Ishikawa (cell line): ENCODE measurements at regions not wholly inside any gene's neighbourhood (a gene's known extent, or its start where the extent isn't known, plus 50 kb on each side); places are given as distances from the start of the nearest gene placed in this dataset.
A peak's percentile ranks its signal among the peaks of the same experiment; 100 is the strongest.

Source experiments
- CEBPB ChIP-seq: IDR thresholded peaks from 2 replicates; pipeline ENCODE4 v1.6.1; 2012
- CREB1 ChIP-seq: IDR thresholded peaks from 2 replicates; pipeline ENCODE4 v1.6.1; 2012; ENCODE audit warnings: low read depth
- EGR1 ChIP-seq: IDR thresholded peaks from 2 replicates; pipeline ENCODE4 v1.6.1; 2012
- EP300 ChIP-seq: IDR thresholded peaks from 2 replicates; pipeline ENCODE4 v1.6.1; 2012; ENCODE audit warnings: borderline replicate concordance
- FOXM1 ChIP-seq: IDR thresholded peaks from 2 replicates; pipeline ENCODE4 v1.6.1; 2012; ENCODE audit warnings: low read depth, borderline replicate concordance
- NFIC ChIP-seq: IDR thresholded peaks from 2 replicates; pipeline ENCODE4 v1.6.1; 2012
- RAD21 ChIP-seq: IDR thresholded peaks from 2 replicates; pipeline ENCODE4 v1.6.1; 2012; ENCODE audit warnings: low read depth
- TAF1 ChIP-seq: IDR thresholded peaks from 2 replicates; pipeline ENCODE4 v1.6.1; 2012; ENCODE audit warnings: low read depth, mild to moderate bottlenecking
- TCF12 ChIP-seq: IDR thresholded peaks from 2 replicates; pipeline ENCODE4 v1.6.1; 2012; ENCODE audit warnings: low read depth
- TEAD4 ChIP-seq: IDR thresholded peaks from 2 replicates; pipeline ENCODE4 v1.6.1; 2012
- YY1 ChIP-seq: IDR thresholded peaks from 2 replicates; pipeline ENCODE4 v1.6.1; 2012; ENCODE audit warnings: low read depth
- ZBTB7A ChIP-seq: IDR thresholded peaks from 2 replicates; pipeline ENCODE4 v1.6.1; 2012; ENCODE audit warnings: low read depth
- TF ChIP-seq, protein P1 (sequence below): IDR thresholded peaks from 2 replicates; pipeline ENCODE4 v1.6.1; 2012
- TF ChIP-seq, protein P2 (sequence below): IDR thresholded peaks from 2 replicates; pipeline ENCODE4 v1.6.1; 2012; ENCODE audit warnings: low read depth, mild to moderate bottlenecking
- TF ChIP-seq, protein P3 (sequence below): IDR thresholded peaks from 2 replicates; pipeline ENCODE4 v1.6.1; 2012

DNA sequence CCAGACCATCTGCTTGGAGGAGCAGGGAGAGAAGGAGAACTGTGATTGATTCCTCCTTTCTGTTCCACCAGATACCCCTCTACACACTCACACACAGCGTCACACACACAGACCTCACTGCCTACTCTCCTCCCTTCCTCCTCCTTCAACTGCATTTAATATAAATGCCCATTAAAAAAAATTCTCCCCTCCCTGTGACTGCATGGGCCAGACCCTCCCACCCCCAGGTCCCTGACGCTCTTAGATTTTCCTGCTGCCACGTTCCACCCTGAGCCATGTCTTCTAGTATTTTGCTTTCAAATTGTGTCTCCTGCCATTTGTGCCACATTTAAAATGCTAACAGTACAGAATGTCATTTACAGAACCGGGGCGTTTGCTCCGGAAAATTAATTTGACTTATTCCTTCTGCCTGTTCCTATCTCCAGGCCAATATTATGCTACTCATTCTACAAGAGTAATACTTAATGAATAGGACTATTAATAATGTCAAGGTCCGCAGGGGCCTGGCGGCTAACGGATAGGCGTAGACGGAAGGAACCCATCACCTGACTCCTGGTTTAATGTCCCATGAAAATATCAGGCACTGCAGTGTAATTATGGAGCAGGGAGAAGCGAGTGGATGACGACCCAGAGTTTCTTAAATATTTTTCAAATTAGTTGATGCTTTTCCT, 100.2 kb downstream of the MRM1 start:
- TF ChIP-seq ZBTB7A (no peak), EGR1 (no peak), FOXM1 (no peak), EP300 (no peak), TCF12 (no peak), YY1 (no peak), CREB1 (no peak), RAD21 (no peak), TAF1 (no peak), TEAD4 (no peak), NFIC (no peak), CEBPB (no peak)
- TF ChIP-seq, protein P1, sequence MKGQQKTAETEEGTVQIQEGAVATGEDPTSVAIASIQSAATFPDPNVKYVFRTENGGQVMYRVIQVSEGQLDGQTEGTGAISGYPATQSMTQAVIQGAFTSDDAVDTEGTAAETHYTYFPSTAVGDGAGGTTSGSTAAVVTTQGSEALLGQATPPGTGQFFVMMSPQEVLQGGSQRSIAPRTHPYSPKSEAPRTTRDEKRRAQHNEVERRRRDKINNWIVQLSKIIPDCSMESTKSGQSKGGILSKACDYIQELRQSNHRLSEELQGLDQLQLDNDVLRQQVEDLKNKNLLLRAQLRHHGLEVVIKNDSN, result no peak
- TF ChIP-seq, protein P2, sequence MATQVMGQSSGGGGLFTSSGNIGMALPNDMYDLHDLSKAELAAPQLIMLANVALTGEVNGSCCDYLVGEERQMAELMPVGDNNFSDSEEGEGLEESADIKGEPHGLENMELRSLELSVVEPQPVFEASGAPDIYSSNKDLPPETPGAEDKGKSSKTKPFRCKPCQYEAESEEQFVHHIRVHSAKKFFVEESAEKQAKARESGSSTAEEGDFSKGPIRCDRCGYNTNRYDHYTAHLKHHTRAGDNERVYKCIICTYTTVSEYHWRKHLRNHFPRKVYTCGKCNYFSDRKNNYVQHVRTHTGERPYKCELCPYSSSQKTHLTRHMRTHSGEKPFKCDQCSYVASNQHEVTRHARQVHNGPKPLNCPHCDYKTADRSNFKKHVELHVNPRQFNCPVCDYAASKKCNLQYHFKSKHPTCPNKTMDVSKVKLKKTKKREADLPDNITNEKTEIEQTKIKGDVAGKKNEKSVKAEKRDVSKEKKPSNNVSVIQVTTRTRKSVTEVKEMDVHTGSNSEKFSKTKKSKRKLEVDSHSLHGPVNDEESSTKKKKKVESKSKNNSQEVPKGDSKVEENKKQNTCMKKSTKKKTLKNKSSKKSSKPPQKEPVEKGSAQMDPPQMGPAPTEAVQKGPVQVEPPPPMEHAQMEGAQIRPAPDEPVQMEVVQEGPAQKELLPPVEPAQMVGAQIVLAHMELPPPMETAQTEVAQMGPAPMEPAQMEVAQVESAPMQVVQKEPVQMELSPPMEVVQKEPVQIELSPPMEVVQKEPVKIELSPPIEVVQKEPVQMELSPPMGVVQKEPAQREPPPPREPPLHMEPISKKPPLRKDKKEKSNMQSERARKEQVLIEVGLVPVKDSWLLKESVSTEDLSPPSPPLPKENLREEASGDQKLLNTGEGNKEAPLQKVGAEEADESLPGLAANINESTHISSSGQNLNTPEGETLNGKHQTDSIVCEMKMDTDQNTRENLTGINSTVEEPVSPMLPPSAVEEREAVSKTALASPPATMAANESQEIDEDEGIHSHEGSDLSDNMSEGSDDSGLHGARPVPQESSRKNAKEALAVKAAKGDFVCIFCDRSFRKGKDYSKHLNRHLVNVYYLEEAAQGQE, result no peak
- TF ChIP-seq, protein P3, sequence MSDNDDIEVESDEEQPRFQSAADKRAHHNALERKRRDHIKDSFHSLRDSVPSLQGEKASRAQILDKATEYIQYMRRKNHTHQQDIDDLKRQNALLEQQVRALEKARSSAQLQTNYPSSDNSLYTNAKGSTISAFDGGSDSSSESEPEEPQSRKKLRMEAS, result no peak

DNA sequence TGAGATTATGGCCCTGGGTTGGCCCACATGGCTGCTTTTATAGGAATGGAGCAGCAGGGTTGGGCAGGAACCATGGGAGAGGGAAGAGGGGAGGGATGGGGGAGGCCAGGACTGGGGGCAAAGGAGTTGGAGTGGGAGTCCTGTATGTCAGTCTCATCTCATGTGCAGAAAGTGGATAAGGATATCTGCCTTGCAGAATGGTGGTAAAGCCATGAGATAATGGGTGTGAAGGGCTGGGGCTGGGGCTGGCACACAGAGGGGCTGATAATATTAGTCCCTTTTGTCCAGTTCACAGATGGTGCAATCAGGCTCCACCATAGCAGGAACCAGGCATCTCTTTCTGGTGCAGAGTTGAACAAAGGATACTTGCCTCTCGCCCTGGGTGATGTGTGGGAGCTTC, 101.3 kb downstream of the MRM1 start:
- TF ChIP-seq YY1 (no peak), CEBPB (no peak), CREB1 (no peak), ZBTB7A (no peak)

DNA sequence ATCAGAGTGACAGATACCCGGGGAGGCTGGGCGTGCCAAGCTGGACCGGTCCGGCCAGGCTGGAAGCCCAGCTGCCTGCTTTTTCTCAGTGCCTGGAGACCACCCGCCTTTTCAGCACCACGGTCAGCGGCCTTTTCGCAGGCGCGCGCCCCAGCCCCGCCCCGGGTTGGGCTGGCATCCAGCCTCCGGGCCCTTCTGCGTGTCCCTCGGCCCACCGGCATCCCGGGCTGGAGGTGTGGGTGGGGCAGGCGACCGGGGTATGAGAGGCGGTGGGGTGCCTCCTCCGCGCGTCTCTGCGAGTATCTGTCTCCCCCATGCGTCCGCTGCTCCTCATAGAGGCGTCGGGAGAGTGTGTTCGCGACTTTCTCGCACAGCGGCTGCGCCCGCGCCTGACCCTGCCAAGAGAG, 102.5 kb downstream of the MRM1 start:
- TF ChIP-seq TEAD4 (0 out of 2 replicates have a peak, but pooled peaks have one; percentile 33), CREB1 (no peak), TCF12 (peak; percentile 29; the same call in 1 of the 2 replicates), EGR1 (no peak), NFIC (peak; percentile 60; the same call in 1 of the 2 replicates), ZBTB7A (peak; percentile 80; the same call in 1 of the 2 replicates), EP300 (no peak; the same call in 1 of the 2 replicates)
- TF ChIP-seq, protein P2, result peak; percentile 99

DNA sequence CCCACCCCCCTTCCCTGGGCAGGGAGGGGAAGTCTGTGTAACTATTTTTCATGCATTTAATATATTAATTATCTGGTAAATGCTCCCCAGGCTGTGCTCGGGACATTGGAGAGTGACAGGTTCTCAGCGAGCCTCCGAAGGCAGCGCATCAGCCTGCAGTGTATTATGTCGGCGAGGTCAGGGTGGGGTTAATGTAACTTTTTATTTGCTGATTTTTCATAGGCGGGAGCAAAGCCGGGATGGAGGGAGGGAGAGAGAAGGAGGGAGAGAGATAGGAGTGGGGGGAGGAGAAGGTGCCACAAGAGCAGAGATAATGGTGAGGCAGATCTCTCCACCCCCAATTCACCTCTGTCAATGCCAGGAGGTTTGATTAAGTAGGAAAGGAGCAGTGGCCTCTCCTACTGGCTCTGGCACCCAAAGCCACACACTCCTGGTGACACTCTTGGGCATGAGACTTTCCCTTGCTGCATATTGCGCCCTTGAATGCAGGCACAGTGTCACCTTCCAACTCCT, 104.0 kb downstream of the MRM1 start:
- TF ChIP-seq CEBPB (no peak), YY1 (no peak), RAD21 (no peak), CREB1 (no peak), EP300 (no peak), ZBTB7A (no peak), TAF1 (no peak), EGR1 (no peak), TEAD4 (no peak), TCF12 (no peak), FOXM1 (no peak)
- TF ChIP-seq, protein P1, result no peak
- TF ChIP-seq, protein P3, result no peak
- TF ChIP-seq, protein P2, result no peak
